K562 (cell line): ENCODE measurements at regions not wholly inside any gene's neighbourhood (a gene's known extent, or its start where the extent isn't known, plus 50 kb on each side); places are given as distances from the start of the nearest gene placed in this dataset.

Experiments
- ATAC-seq: fragments of 200-7000 bp; cut with Tn5 transposase; 3 replicates; pipeline ENCODE4 v1.9.1; 2020; ENCODE audit warnings: moderate library complexity
- BruUV-seq: library from RNA; stranded (reverse); fragments of 400-500 nt; replicated peaks from 2 replicates; lab custom pipeline; 2021; lab: Mats Ljungman, UMichigan
- CTCF ChIA-PET: fragments of 300-600 bp; formaldehyde crosslinking; extraction: SDS; loops from one replicate; lab custom pipeline; 2021; ENCODE audit warnings: low intra/inter-chr PET ratio; lab: Yijun Ruan, JAX
- POLR2A ChIA-PET: fragments of 300-600, 350-650 bp; sonication (Branson Sonifier 250); formaldehyde crosslinking; extraction: SDS; loops from one replicate; lab custom pipeline; 2021; ENCODE audit warnings: antibody characterized with exemption, inconsistent platforms; lab: Yijun Ruan, JAX
- DNase-seq, 4 experiments: peaks; one replicate each; pipeline versions ENCODE4 v3.0.0 to v3.0.0-alpha.2; 2011 to 2018; ENCODE audit warnings: low spot score in 3 of 4, mixed read lengths in 3 of 4; ENCODE audit errors: extremely low read depth in 1 of 4
- FAIRE-seq: peaks from 2 replicates; lab custom pipeline; 2011; peaks lifted over from hg19 to GRCh38; lab: Jason Lieb, UNC
- H2AFZ ChIP-seq: 2 replicates; pipeline ENCODE4 v1.6.0; 2011; ENCODE audit warnings: low read depth, low read length, control low read depth, inconsistent platforms
- H3K27ac ChIP-seq: fragments of 200-600 bp; 3 replicates; pipeline ENCODE4 v1.8.0; 2011; ENCODE audit warnings: low read depth, mild to moderate bottlenecking, control low read depth, inconsistent platforms, low read length, moderate library complexity, mixed read lengths; ENCODE audit errors: extremely low read depth
- H3K27me3 ChIP-seq, 2 experiments: fragments of 300-600 bp in 1 of 2; 2 replicates in 1 of 2; 3 replicates in 1 of 2; pipeline versions ENCODE4 v1.6.0 to v1.8.0; 2011; ENCODE audit warnings: inconsistent platforms in 2 of 2, low read length in 2 of 2, mild to moderate bottlenecking in 1 of 2, mixed read lengths in 1 of 2, moderate library complexity in 1 of 2; ENCODE audit not compliant: control insufficient read depth in 2 of 2, insufficient read depth in 2 of 2
- H3K36me3 ChIP-seq: fragments of 300-600 bp; 3 replicates; pipeline ENCODE4 v1.8.0; 2011; ENCODE audit warnings: mild to moderate bottlenecking, low read length, inconsistent platforms; ENCODE audit not compliant: control insufficient read depth, insufficient read depth
- H3K4me1 ChIP-seq, 2 experiments: fragments of 200-600 bp in 1 of 2; replicated peaks in 1 of 2; 2 replicates in 1 of 2; 3 replicates in 1 of 2; pipeline versions ENCODE4 v1.5.1 to v1.8.0; 2011; ENCODE audit warnings: inconsistent platforms in 2 of 2, low read length in 2 of 2, mild to moderate bottlenecking in 1 of 2, mixed read lengths in 1 of 2, moderate library complexity in 1 of 2; ENCODE audit not compliant: control insufficient read depth in 2 of 2, insufficient read depth in 2 of 2
- H3K4me2 ChIP-seq: 2 replicates; pipeline ENCODE4 v1.6.1; 2011; ENCODE audit warnings: low read length, control low read depth, inconsistent platforms, mixed read lengths; ENCODE audit not compliant: insufficient read depth
- H3K4me3 ChIP-seq: fragments of 200-600 bp; sonication (generic), shearing (Covaris generic); 2 replicates; pipeline ENCODE4 v1.5.1; 2016; ENCODE audit warnings: control low read depth, inconsistent platforms
- H3K79me2 ChIP-seq: fragments of 200-600 bp; 3 replicates; pipeline ENCODE4 v1.8.0; 2011; ENCODE audit warnings: low read length, inconsistent platforms; ENCODE audit not compliant: control insufficient read depth, insufficient read depth
- H3K9ac ChIP-seq, 2 experiments: 2 replicates each; pipeline versions ENCODE4 v1.6.0 to v1.6.1; 2011; ENCODE audit warnings: low read depth in 2 of 2, low read length in 2 of 2, control low read depth in 1 of 2, inconsistent platforms in 1 of 2, mild to moderate bottlenecking in 1 of 2, mixed read lengths in 1 of 2; ENCODE audit not compliant: insufficient read depth in 1 of 2
- H3K9me1 ChIP-seq: one replicate; pipeline ENCODE4 v1.6.0; 2011; ENCODE audit warnings: inconsistent platforms, mild to moderate bottlenecking, low read length, moderate library complexity; ENCODE audit not compliant: control insufficient read depth, insufficient read depth
- H3K9me3 ChIP-seq: replicated peaks from 2 replicates; pipeline ENCODE4 v1.5.1; 2011; ENCODE audit warnings: low read depth, low read length, inconsistent platforms; ENCODE audit not compliant: control insufficient read depth, insufficient read depth
- H4K20me1 ChIP-seq: replicated peaks from 2 replicates; pipeline ENCODE4 v1.6.1; 2011; ENCODE audit warnings: low read length, inconsistent platforms, mixed read lengths; ENCODE audit not compliant: control insufficient read depth, insufficient read depth
- ARID1B ChIP-seq: fragments of 450-650 bp; IDR thresholded peaks from 2 replicates; pipeline ENCODE4 v1.6.1; 2016; ENCODE audit warnings: antibody characterized with exemption, mild to moderate bottlenecking, inconsistent platforms
- ARNT ChIP-seq, 2 experiments: fragments of 450-650 bp; IDR thresholded peaks; 2 replicates each; pipeline ENCODE4 v1.6.1; 2016; ENCODE audit warnings: mild to moderate bottlenecking in 1 of 2
- BRD4 ChIP-seq: fragments of 200-600 bp; sonication (generic); IDR thresholded peaks from 2 replicates; pipeline ENCODE4 v1.6.1; 2017; ENCODE audit warnings: inconsistent platforms
- CBX5 ChIP-seq: IDR thresholded peaks from 2 replicates; pipeline ENCODE4 v1.6.1; 2014; ENCODE audit warnings: low read depth, borderline replicate concordance
- E2F5 ChIP-seq: sonication (generic); formaldehyde crosslinking; IDR thresholded peaks from 2 replicates; pipeline ENCODE4 v1.8.0; 2022; ENCODE audit warnings: mild to moderate bottlenecking, missing genetic modification reagents
- GATA2 ChIP-seq: sonication (generic); formaldehyde crosslinking; IDR thresholded peaks from 2 replicates; pipeline ENCODE4 v1.4.0; 2020; ENCODE audit warnings: mild to moderate bottlenecking, missing genetic modification reagents
- GATAD2A ChIP-seq: fragments of 450-650 bp; IDR thresholded peaks from 2 replicates; pipeline ENCODE4 v1.6.1; 2017
- GMEB1 ChIP-seq: fragments of 250-450 bp; sonication (Bioruptor Pico); IDR thresholded peaks from 2 replicates; pipeline ENCODE4 v1.4.0; 2020; ENCODE audit warnings: mild to moderate bottlenecking
- HES1 ChIP-seq: fragments of 450-650 bp; IDR thresholded peaks from 2 replicates; pipeline ENCODE4 v1.6.1; 2016; ENCODE audit warnings: low read depth, mild to moderate bottlenecking, moderate library complexity
- HEY1 ChIP-seq: fragments of 250-450 bp; sonication (Bioruptor Pico); IDR thresholded peaks from 2 replicates; pipeline ENCODE4 v1.5.0; 2020; ENCODE audit warnings: mild to moderate bottlenecking, moderate library complexity, borderline replicate concordance
- MIER1 ChIP-seq: fragments of 450-650 bp; IDR thresholded peaks from 2 replicates; pipeline ENCODE4 v1.6.1; 2016; ENCODE audit warnings: antibody characterized with exemption, mild to moderate bottlenecking, low read depth
- NCOA2 ChIP-seq, 2 experiments: fragments of 450-650 bp; IDR thresholded peaks; 2 replicates each; pipeline ENCODE4 v1.6.1; 2018; ENCODE audit warnings: mild to moderate bottlenecking in 2 of 2, moderate library complexity in 1 of 2; ENCODE audit not compliant: partially characterized antibody in 2 of 2
- PPARD ChIP-seq: fragments of 250-450 bp; sonication (Bioruptor Pico); IDR thresholded peaks from 2 replicates; pipeline ENCODE4 v1.8.0; 2022; ENCODE audit warnings: inconsistent platforms, mild to moderate bottlenecking, moderate library complexity
- PTRF ChIP-seq: fragments of 450-650 bp; IDR thresholded peaks from 2 replicates; pipeline ENCODE4 v1.6.1; 2016; ENCODE audit warnings: mild to moderate bottlenecking, missing genetic modification characterization, missing compliant biosample characterization
- RBM34 ChIP-seq: fragments of 200-400 bp; formaldehyde crosslinking; IDR thresholded peaks from 2 replicates; pipeline ENCODE4 v1.6.1; 2018; ENCODE audit warnings: low read length, borderline replicate concordance; ENCODE audit not compliant: insufficient read depth
- TAL1 ChIP-seq: fragments of 450-650 bp; IDR thresholded peaks from 2 replicates; pipeline ENCODE4 v1.6.1; 2016; ENCODE audit warnings: mild to moderate bottlenecking
- TCF7L2 ChIP-seq: fragments of 150-350 bp; IDR thresholded peaks from 2 replicates; pipeline ENCODE4 v1.6.1; 2016; ENCODE audit warnings: low read depth, mild to moderate bottlenecking, low read length, moderate library complexity
- ZBTB7A ChIP-seq: IDR thresholded peaks from 2 replicates; pipeline ENCODE4 v1.6.1; 2011; ENCODE audit warnings: low read depth, mild to moderate bottlenecking, low read length, moderate library complexity, borderline replicate concordance; ENCODE audit not compliant: control insufficient read depth
- ZNF41 ChIP-seq: fragments of 250-450 bp; sonication (Bioruptor Pico); conservative IDR thresholded peaks from 2 replicates; pipeline ENCODE4 v1.4.0; 2020; ENCODE audit warnings: mild to moderate bottlenecking
- ZNF830 ChIP-seq: fragments of 250-450 bp; sonication (Bioruptor Pico); IDR thresholded peaks from 2 replicates; pipeline ENCODE4 v1.5.0; 2021; ENCODE audit warnings: mild to moderate bottlenecking
- WGBS: fragments of 100-300 bp; shearing (Covaris generic); methylation state at CpG from one replicate; pipeline ENCODE4 v1.1.6; 2016; ENCODE audit warnings: low coverage, mixed read lengths; ENCODE audit not compliant: insufficient coverage; ENCODE audit errors: missing lambda C conversion rate; 5-methylcytosine and 5-hydroxymethylcytosine counted together
- in situ Hi-C: fragments of 300-500 bp; cut with MboI; formaldehyde crosslinking; loops from 4 replicates; pipeline ENCODE4 v1.15.0; 2018; ENCODE audit warnings: inconsistent platforms, mixed read lengths
- intact Hi-C: fragments of 100-400 bp; cut with micrococcal nuclease; formaldehyde crosslinking; loops from 2 replicates; pipeline ENCODE4 v1.14.2; 2022

GRCh38 chr1:219354962-219355361, 181.3 kb downstream of the LYPLAL1 start:
- FAIRE-seq (no peak), DNase-seq (no peak), ATAC-seq (no peak)
- no peaks in the 10 kb centered on the region for H3K36me3 ChIP-seq
- H4K20me1 ChIP-seq: no peaks in the 10 kb centered on the region
- no TSS peak for BruUV-seq
- WGBS: 1% methylated on average over 4 of the region's 4 CpGs
- H3K4me1 ChIP-seq: no peaks in the 10 kb centered on the region
- no peaks in the 10 kb centered on the region for H3K27me3 ChIP-seq
- H3K9ac ChIP-seq: no peak overlapping the region
- H3K79me2 ChIP-seq: no peaks in the 10 kb centered on the region
- ChIA-PET CTCF (no interaction called here), POLR2A (no interaction called here)
- no peaks in the 10 kb centered on the region for H3K9me3 ChIP-seq
- no peak overlapping the region for H2AFZ ChIP-seq
- no peak overlapping the region for H3K27ac ChIP-seq
- H3K4me2 ChIP-seq: no peak overlapping the region
- H3K4me3 ChIP-seq: no peak overlapping the region
- TF ChIP-seq BRD4 (no peak), ZNF830 (CRISPR knock-in tag) (no peak), MIER1 (no peak), TCF7L2 (no peak), TAL1 (no peak), NCOA2 (IDR thresholded peaks at IDR 0.05; ENCODE audit: partially characterized antibody in 2 of 2) (no peak), E2F5 (CRISPR knock-in tag) (no peak), GATA2 (CRISPR knock-in tag) (no peak), GMEB1 (CRISPR knock-in tag) (no peak), ARNT (IDR thresholded peaks at IDR 0.05) (no peak), GATAD2A (no peak), PTRF (no peak), CBX5 (no peak), HEY1 (CRISPR knock-in tag) (no peak), PPARD (no peak), ZNF41 (CRISPR knock-in tag) (no peak), ZBTB7A (no peak), RBM34 (no peak), ARID1B (no peak), HES1 (no peak)
- no peaks in the 10 kb centered on the region for H3K9me1 ChIP-seq
- intact Hi-C loops (loop anchor here (5.0 kb wide), 1 partner anchor 63 kb away; no protein-coding TSS in a partner anchor), in situ Hi-C loops (no loop called here)
